Loucy (cell line): ENCODE measurements at regions not wholly inside any gene's neighbourhood (a gene's known extent, or its start where the extent isn't known, plus 50 kb on each side); places are given as distances from the start of the nearest gene placed in this dataset.
"Not testable (repeated sequence)": the region's sequence is repeated elsewhere in the genome, so short reads cannot be mapped to it uniquely, and the experiment has no call there.

Experiments
- H2AFZ ChIP-seq: fragments of 200-600 bp; sonication (generic); 2 replicates; pipeline ENCODE4 v1.6.0; 2016; ENCODE audit warnings: antibody characterized with exemption, mild to moderate bottlenecking, low read length, moderate library complexity
- H3F3A ChIP-seq: fragments of 200-600 bp; 2 replicates; pipeline ENCODE4 v1.6.0; 2016; ENCODE audit warnings: antibody characterized with exemption, low read depth, mild to moderate bottlenecking
- H3K27me3 ChIP-seq: fragments of 200-600 bp; sonication (generic); 2 replicates; pipeline ENCODE4 v1.6.1; 2014; ENCODE audit warnings: low read length, mild to moderate bottlenecking; ENCODE audit not compliant: insufficient read depth, poor library complexity, severe bottlenecking
- H3K36me3 ChIP-seq: fragments of 200-600 bp; sonication (generic); 2 replicates; pipeline ENCODE4 v1.6.1; 2016; ENCODE audit warnings: low read length; ENCODE audit not compliant: insufficient read depth
- H3K4me1 ChIP-seq: fragments of 200-600 bp; sonication (generic); 2 replicates; pipeline ENCODE4 v1.5.1; 2014; ENCODE audit warnings: low read length, mild to moderate bottlenecking; ENCODE audit not compliant: insufficient read depth, poor library complexity, severe bottlenecking
- H3K4me2 ChIP-seq: fragments of 200-600 bp; sonication (generic); 2 replicates; pipeline ENCODE4 v1.6.0; 2014; ENCODE audit warnings: antibody characterized with exemption, low read length, low read depth, mild to moderate bottlenecking; ENCODE audit not compliant: poor library complexity, severe bottlenecking
- H3K4me3 ChIP-seq: fragments of 200-600 bp; sonication (generic); 2 replicates; pipeline ENCODE4 v1.5.1; 2014; ENCODE audit warnings: low read length, mild to moderate bottlenecking, mixed read lengths; ENCODE audit not compliant: poor library complexity, severe bottlenecking
- H3K79me2 ChIP-seq: fragments of 200-600 bp; sonication (generic); 2 replicates; pipeline ENCODE4 v1.6.1; 2014; ENCODE audit warnings: low read length; ENCODE audit not compliant: insufficient read depth
- H3K9ac ChIP-seq: fragments of 200-600 bp; sonication (generic); 2 replicates; pipeline ENCODE4 v1.6.0; 2014; ENCODE audit warnings: mild to moderate bottlenecking, low read depth, low read length, moderate library complexity; ENCODE audit not compliant: poor library complexity, severe bottlenecking
- H3K9me2 ChIP-seq: fragments of 200-600 bp; sonication (generic); replicated peaks from 2 replicates; pipeline ENCODE4 v1.6.1; 2016; ENCODE audit warnings: low read depth, low read length, mixed read lengths
- H3K9me3 ChIP-seq: fragments of 200-600 bp; sonication (generic); 2 replicates; pipeline ENCODE4 v1.6.1; 2014; ENCODE audit warnings: mild to moderate bottlenecking, antibody characterized with exemption, low read length, low read depth; ENCODE audit not compliant: insufficient read depth
- H4K20me1 ChIP-seq: fragments of 200-600 bp; sonication (generic); 2 replicates; pipeline ENCODE4 v1.6.0; 2014; ENCODE audit warnings: antibody characterized with exemption, low read length, mild to moderate bottlenecking; ENCODE audit not compliant: insufficient read depth, poor library complexity, severe bottlenecking
- CTCF ChIP-seq: fragments of 200-600 bp; sonication (generic); conservative IDR thresholded peaks from 2 replicates; pipeline ENCODE4 v1.5.1; 2014; ENCODE audit warnings: mild to moderate bottlenecking, antibody characterized with exemption, low read length
- EZH2phosphoT487 ChIP-seq: fragments of 200-600 bp; IDR thresholded peaks from 2 replicates; pipeline ENCODE4 v1.6.1; 2018; ENCODE audit warnings: antibody characterized with exemption, mild to moderate bottlenecking, moderate library complexity, borderline replicate concordance

- H3F3A ChIP-seq = no peaks in the 10 kb centered on the region
- no peaks in the 10 kb centered on the region for H3K27me3 ChIP-seq
- no peaks in the 10 kb centered on the region for H3K9me3 ChIP-seq
- H3K9ac ChIP-seq = no peak overlapping the region
- H2AFZ ChIP-seq = no peak overlapping the region
- no peak overlapping the region for H3K4me2 ChIP-seq
- no peaks in the 10 kb centered on the region for H3K4me1 ChIP-seq
- no peaks in the 10 kb centered on the region for H3K36me3 ChIP-seq
- H3K79me2 ChIP-seq = no peaks in the 10 kb centered on the region
- no peaks in the 10 kb centered on the region for H3K9me2 ChIP-seq
- TF ChIP-seq EZH2phosphoT487 (no peak), CTCF (no peak)
- H3K4me3 ChIP-seq = no peak overlapping the region
- no peaks in the 10 kb centered on the region for H4K20me1 ChIP-seq
These were observed 50.4 kb upstream of the ST3GAL6 start for GRCh38 chr3:98712726-98713125.

- not testable (repeated sequence) for H4K20me1 ChIP-seq, H3K4me2 ChIP-seq, H3K9ac ChIP-seq, H3F3A ChIP-seq, H3K79me2 ChIP-seq, H3K4me3 ChIP-seq, H3K27me3 ChIP-seq, H3K36me3 ChIP-seq, H2AFZ ChIP-seq, H3K4me1 ChIP-seq, H3K9me3 ChIP-seq, H3K9me2 ChIP-seq
These were observed 49.8 kb upstream of the ST3GAL6 start for GRCh38 chr3:98713332-98713731.
